GM20431 (cell line): ENCODE measurements at regions not wholly inside any gene's neighbourhood (a gene's known extent, or its start where the extent isn't known, plus 50 kb on each side); places are given as distances from the start of the nearest gene placed in this dataset.

ENCODE experiments used
- in situ Hi-C: fragments of 300-500 bp; cut with MseI, MboI; formaldehyde crosslinking; loops from one replicate; pipeline ENCODE4 v1.15.0; 2020; ENCODE audit warnings: low sequenced_read_pairs; ENCODE audit not compliant: unreplicated experiment

DNA sequence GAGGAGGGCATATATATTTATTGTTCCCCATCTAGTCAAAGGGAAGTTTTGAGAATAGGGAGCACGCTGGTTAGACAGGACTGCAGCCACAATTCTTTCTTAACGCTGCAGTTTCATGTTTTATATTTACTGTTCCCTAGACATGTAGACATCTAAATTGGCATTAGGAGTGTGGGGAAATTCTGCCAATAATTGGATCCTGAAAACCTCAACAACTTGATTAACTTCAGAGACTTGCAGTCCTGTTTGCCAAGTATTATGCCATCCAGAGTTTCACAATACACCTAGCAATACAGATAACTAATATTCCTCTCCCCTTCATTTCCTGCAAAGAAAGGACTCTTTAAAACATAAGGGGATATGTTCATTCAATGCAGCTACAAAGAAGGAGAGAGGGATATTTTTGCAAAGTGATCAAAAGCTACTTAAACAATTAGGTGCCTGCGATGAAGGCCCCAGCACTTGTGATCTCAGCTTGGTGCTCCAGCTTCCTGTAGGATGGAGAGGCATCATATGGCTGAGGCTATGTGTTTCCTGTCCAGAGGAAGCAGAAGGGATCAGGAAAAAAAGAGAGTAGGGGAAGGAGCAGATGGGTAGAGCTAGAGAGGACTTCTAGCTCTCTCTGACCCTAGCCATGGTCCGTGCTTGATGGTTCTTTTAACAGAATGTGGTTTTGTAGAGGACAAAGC is 264.4 kb downstream of the MTX2 start:
- in situ Hi-C loops: no loop called here

- in situ Hi-C loops: no loop called here
Measured at GRCh38 chr2:176534798-176535466, 265.7 kb downstream of the MTX2 start.

GRCh38 chr2:176535467-176536113 is 266.3 kb downstream of the MTX2 start:
- in situ Hi-C loops: no loop called here

DNA sequence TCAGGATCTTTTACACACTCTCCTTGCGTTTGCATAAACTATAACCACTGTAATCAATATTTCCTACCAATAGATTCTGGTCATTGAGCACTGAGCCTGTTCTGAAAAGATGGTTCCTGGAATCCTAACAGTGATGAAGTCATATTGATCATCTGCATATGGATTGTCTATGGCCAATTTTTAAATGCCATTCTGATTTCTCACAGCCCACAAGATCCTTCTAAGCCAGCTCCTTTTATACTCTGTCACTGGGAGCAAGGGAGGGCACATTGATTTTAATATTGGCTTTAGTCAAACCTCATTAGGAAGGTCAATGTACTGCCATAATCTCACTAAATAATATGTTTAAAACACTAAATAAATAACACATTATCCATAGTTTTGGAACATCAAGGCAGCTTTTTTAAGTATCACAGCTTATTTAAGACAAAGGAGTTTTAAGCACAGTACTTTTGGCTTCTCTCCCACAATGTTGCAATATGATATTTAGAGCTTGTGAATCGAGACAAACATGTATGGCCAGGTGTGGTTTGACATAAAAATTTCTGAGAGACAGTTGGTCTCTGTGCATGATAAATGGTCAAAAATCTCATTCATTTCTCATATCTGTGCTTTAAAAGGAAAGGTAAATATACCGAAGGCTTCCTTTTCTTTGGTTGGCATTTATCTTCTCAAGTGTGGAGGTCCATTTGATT is 267.3 kb downstream of the MTX2 start:
- in situ Hi-C loops: no loop called here

- in situ Hi-C loops: no loop called here
Measured at GRCh38 chr2:176537932-176538331, 268.7 kb downstream of the MTX2 start.

- in situ Hi-C loops: no loop called here
Measured at GRCh38 chr2:176540995-176541394, 271.8 kb downstream of the MTX2 start.

DNA sequence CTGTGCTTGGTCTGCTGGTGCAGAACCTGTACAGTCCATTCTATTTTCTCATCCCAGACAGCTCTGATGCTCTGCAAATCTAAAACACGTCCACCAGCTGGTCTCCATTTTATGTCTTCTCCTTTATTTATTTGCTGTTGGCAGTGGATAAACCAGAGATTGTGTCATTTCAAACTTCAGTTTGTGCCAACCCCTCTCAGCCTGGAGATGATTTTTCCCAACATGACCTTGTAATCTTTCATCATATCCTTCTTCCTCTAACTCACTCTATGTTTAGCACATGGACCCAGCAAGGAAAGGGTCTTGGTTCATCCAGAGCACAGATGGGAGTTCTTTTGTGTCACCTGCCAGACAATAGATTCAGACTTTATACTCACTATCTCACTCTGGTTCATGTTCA is 273.2 kb downstream of the MTX2 start:
- in situ Hi-C loops: no loop called here

GRCh38 chr2:176544557-176544956 is 275.3 kb downstream of the MTX2 start:
- in situ Hi-C loops: no loop called here

DNA sequence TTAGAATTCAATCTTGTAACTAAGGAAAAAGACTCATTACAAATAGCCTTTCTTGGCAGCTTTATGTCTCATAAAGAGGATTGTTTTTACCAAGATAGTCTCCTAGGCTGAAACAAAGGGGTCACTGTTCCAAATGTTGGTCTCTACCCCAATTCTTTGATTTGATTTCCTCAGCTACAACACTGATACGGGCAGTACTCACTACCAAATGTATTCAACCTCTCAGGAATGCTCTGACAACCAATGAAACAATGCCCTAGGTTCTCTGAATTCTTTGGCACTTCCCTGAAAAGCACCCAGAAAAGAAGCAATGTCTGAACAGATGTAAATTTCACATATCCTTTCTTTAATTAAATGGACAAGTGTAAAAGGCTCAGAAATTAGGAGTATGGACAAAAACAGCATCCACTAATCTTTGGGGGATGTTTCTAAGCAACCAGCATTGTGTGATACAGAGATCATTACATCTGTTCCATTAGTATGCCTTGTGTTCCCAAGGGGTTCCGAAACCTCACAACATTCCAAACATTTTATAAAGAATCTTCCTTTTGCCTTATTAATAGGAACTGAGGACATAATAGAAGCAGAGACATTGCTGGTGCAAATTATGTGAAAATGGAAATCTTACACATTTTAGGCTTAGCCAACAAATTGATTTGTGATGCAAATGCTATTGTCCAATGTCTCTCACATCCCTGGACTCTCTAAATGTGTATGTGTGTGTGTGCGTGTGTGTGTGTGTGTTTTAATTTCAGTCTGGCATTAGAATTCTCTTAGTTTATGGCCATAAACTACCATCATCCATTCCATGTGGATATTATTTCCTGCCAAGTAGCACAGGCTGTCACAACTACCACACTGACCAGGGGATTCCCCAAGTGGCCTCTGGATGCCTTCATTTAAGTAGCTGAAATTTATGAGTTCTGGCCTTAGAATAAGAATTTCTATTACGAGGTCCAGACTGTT is 276.0 kb downstream of the MTX2 start:
- in situ Hi-C loops: no loop called here

GRCh38 chr2:176546550-176546949 is 277.3 kb downstream of the MTX2 start:
- in situ Hi-C loops: no loop called here

GRCh38 chr2:176552501-176553135 is 283.4 kb downstream of the MTX2 start:
- in situ Hi-C loops: loop anchor here (25.0 kb wide), 1 partner anchor 415 kb away; the partner anchor contains the start of gene HOXD8

- in situ Hi-C loops: loop anchor here (25.0 kb wide), 1 partner anchor 416 kb away; the partner anchor contains the start of gene HOXD8
Measured at GRCh38 chr2:176553685-176554100, 284.5 kb downstream of the MTX2 start.

- in situ Hi-C loops: loop anchor here (25.0 kb wide), 1 partner anchor 417 kb away; the partner anchor contains the start of gene HOXD8
Measured at GRCh38 chr2:176554101-176555048, 285.1 kb downstream of the MTX2 start.

- in situ Hi-C loops: loop anchor here (25.0 kb wide), 1 partner anchor 418 kb away; the partner anchor contains the start of gene HOXD8
Measured at GRCh38 chr2:176555112-176555511, 285.9 kb downstream of the MTX2 start.

DNA sequence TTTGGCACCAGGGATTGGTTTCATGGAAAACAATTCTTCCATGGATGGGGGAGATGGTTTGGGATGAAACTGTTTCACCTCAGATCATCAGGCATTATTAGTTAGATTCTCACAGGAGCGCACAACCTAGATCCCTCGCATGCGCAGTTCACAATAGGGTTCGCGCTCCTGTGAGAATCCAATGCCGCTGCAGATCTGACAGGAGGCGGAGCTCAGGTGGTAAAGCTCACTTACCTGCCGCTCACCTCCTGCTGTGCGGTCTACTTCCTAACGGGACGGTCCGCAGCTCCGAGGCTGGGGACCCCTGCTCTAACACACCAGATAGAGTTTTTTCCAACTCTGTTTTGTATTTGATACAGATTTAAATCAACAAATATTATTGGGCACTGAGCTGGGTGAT is 286.5 kb downstream of the MTX2 start:
- in situ Hi-C loops: loop anchor here (25.0 kb wide), 1 partner anchor 418 kb away; the partner anchor contains the start of gene HOXD8

GRCh38 chr2:176556373-176556772 is 287.1 kb downstream of the MTX2 start:
- in situ Hi-C loops: loop anchor here (25.0 kb wide), 1 partner anchor 419 kb away; the partner anchor contains the start of gene HOXD8

GRCh38 chr2:176557821-176558220 is 288.6 kb downstream of the MTX2 start:
- in situ Hi-C loops: loop anchor here (25.0 kb wide), 1 partner anchor 421 kb away; the partner anchor contains the start of gene HOXD8
